ENCODE measurements at regions not wholly inside any gene's neighbourhood (a gene's known extent, or its start where the extent isn't known, plus 50 kb on each side); places are given as distances from the start of the nearest gene placed in this dataset.
"Not testable (repeated sequence)": the region's sequence is repeated elsewhere in the genome, so short reads cannot be mapped to it uniquely, and the experiment has no call there.

- DNase-seq = no peak
Observed at GRCh38 chr16:48105976-48106375, 49.8 kb downstream of the ABCC12 start.

- DNase-seq = no peak
Observed at GRCh38 chr16:48105456-48105855, 50.3 kb downstream of the ABCC12 start.

- DNase-seq = no peak
Observed at GRCh38 chr16:48103591-48103990, 52.2 kb downstream of the ABCC12 start.

DNA sequence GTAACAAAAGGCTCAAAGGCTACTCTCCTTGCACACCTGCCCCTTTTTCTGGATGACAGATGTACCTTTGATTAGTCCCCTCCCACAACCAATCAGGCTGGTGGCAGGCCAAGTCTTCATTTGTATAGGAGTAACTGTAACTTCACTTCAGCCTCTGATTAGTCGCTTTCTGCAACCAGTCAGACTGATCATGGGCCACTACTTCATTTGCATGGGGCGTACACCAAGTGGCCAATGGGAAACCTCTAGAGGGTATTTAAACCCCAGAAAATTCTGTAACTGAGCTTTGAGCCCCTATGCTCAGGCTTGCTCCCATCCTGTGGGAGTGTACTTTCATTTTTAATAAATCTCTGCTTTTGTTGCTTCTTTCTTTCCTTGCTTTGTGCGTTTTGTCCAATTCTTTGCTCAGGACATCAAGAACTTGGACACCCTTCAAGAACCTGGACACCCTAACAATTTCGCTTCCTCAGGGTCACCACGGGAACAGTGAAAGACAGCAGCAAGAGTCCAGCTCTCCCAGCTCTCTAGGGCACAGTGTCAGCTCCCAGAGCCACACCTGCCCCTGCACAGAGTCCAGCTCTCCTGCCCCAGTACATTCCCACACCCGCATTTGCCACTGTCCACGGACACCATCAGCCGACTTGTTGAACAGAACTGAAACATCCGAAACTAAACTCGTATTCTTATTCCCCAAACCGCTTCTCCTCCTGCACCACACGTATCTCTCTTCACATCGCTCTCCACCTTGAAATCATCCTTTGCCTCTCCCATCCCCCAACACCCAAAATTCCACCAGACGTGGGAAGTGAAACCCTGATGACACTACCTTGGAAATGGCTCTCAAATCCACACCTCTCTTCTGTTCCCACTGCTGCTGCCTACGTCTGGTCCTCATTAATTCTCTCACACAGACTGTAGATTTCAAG, 53.4 kb downstream of the ABCC12 start:
- no peak for DNase-seq

- DNase-seq = no peak
Observed at GRCh38 chr16:48101069-48101674, 54.6 kb downstream of the ABCC12 start.

GRCh38 chr16:48099455-48099854, 56.3 kb downstream of the ABCC12 start:
- no peak for DNase-seq

DNA sequence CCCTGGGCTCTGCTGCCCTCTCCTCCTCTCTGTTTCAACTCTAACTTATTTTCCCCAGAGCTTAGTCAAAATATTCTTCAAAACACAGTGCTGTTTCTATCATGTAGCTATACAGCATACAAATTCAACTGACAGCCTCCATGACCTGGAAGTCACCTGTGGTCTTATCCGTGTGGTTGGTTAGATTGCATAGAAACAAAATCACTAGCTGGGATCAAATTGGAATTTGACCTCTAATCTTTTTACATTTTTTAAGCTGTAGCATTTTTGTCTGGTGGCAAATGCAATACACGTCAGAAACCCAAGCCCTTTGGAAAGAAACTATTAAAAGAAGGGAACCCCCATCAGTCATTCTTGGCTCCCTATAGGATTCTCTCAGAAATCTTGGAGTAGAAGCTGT, 57.3 kb downstream of the ABCC12 start:
- DNase-seq = no peak

- no peak for DNase-seq
Observed at GRCh38 chr16:48091117-48091516, 64.7 kb downstream of the ABCC12 start.

GRCh38 chr16:48089053-48089792, 66.6 kb downstream of the ABCC12 start:
- no peak for DNase-seq

GRCh38 chr16:48087639-48088038, 68.2 kb downstream of the ABCC12 start:
- no peak for DNase-seq

GRCh38 chr16:48086422-48086821, 69.4 kb downstream of the ABCC12 start:
- no peak for DNase-seq

- DNase-seq = no peak
Observed at GRCh38 chr16:48085729-48086128, 70.1 kb downstream of the ABCC12 start.

- DNase-seq = no peak
Observed at GRCh38 chr16:48084826-48085225, 71.0 kb downstream of the ABCC12 start.

DNA sequence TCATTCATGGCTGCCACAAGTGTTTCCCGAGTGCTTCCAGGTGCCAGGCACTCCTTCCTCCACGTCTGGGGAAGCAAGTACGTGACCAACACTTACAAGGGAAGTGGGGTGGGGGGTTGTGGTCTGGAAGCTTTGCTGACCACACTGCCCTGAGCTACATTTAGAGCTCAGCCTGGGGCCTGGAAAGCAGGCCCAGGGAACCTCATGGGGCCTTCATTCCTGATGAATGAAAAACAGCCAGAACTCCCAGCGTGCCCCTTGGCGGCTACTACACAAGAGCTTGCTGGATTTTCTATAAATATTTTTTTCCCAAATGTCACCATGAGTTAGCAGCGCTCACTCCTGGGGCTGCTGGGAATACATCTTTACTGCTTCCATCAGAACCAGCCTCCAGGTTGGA, 73.3 kb downstream of the ABCC12 start:
- no peak for DNase-seq

GRCh38 chr16:48081656-48082055, 74.1 kb downstream of the ABCC12 start:
- no peak for DNase-seq

DNA sequence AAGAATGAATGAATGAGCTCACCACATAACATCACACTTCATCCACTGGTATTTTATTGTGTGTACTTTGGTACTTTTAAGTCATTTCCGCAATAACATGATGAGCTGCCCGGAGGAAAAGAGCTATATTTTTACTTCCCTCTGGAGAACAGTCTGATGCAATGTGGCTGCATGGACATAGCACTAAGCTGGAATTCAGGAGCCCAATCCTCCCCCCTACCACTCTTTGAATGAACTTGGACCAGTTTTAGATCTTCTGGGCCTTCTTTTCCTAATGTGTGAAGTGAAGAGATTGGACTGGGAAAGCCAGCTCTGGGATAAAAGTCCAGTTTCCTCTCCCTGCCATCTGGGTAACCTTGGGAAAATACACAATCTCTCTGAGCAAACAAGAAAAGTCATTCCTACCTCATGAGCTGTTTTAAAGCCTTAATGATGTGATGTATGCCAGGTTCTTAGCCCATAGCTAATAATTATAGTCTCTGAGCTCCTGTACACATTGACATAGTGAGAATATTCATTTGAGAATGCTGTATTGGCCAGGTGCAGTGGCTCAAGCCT, 79.3 kb downstream of the ABCC12 start:
- no peak for DNase-seq

- DNase-seq = no peak
Observed at GRCh38 chr16:48075398-48075797, 80.4 kb downstream of the ABCC12 start.

DNA sequence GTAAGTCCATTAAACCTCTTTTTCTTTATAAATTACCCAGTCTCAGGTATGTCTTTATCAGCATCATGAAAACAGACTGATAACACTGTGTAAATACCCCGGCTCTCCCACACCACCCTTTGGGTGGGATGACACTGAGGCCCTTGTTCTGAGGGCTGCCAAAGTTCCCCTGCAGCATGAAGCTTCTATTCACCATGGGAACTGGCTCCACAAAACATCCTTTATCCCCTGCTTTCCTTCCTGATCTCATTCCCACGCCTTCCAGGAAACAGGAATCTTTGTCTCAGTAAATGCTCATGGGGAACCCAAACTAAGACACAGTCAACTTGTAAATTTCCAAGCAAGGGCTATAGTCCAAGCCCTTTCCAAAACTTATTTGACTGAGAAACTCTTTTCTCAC, 88.4 kb downstream of the ABCC12 start:
- no peak for DNase-seq

DNA sequence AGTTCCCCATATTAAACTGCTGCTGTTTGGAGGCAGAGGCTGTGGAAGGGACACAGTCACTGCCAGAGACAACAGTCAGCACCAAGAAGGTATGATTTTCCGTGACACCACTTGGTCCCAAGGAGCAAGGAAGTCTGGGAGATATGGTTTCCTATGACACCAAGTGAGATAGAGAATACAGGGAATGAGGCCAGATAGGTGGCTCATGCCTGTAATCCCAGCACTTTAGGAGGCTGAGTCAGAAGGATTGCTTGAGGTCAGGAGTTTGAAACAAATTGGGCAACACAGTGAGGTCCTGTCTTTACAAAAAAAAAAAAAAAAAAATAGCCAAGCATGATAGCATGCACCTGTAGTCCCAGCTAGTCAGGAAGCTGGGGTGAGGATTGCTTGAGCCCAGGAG, 90.8 kb downstream of the ABCC12 start:
- no peak for DNase-seq

DNA sequence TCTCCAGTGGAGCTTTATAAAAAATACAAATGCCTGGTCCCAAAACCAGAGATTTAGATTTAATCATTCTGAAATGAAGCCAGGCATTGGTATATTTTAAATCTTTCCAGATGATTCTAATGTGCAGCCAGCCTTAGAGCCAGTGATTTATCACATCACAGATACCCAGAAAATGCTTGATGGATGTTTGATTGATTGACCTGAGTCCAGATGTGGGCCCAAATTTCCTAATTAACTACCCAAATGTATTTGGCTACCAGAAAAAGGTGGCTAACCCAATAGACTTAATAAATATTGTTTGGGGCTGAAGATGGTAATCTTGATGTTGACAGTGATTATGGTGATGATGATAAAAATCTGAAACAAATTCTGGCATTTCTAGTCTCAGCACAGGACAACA, 93.1 kb downstream of the ABCC12 start:
- DNase-seq = no peak

DNA sequence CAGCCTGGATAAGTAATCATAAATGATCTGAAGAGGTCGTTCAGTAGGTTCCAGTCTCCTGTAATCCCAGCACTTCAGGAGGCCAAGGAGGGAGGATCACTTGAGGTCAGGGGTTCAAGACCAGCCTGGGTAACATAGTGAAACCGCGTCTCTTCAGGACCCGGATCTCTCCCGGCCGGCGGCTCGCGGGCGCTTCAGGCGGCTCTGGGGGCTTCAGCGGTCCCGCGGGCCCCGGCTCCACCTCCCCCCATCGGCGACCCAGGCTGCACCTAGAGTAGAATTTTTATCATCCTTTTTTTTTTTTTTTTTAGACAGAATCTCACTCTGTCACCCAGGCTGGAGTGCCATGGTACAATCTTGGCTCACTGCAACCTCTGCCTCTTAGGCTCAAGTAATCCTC, 95.9 kb downstream of the ABCC12 start:
- no peak for DNase-seq

- DNase-seq = not testable (repeated sequence)
Observed at GRCh38 chr16:48059190-48059589, 96.6 kb downstream of the ABCC12 start.

DNA sequence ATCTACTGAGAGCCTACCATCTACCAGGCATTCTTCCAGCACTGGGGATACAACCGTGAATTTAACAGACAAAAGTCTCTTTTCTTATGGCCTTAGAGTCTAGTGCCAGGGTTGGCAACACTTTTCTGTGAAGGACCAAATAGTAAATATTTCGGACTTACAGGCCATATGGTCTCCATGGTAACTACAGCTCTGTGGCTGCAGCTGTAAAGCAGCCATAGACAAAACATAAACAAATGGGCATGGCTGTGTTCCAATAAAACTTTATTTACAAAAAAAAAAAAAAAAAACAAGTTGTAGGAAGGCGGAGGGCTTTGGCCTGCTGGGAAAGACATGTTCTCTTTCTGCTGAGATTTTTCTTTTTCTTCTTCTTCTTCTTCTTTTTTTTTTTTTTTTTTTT, 98.7 kb downstream of the ABCC12 start:
- DNase-seq = no peak
